ENCODE measurements at regions not wholly inside any gene's neighbourhood (a gene's known extent, or its start where the extent isn't known, plus 50 kb on each side); places are given as distances from the start of the nearest gene placed in this dataset.

DNA sequence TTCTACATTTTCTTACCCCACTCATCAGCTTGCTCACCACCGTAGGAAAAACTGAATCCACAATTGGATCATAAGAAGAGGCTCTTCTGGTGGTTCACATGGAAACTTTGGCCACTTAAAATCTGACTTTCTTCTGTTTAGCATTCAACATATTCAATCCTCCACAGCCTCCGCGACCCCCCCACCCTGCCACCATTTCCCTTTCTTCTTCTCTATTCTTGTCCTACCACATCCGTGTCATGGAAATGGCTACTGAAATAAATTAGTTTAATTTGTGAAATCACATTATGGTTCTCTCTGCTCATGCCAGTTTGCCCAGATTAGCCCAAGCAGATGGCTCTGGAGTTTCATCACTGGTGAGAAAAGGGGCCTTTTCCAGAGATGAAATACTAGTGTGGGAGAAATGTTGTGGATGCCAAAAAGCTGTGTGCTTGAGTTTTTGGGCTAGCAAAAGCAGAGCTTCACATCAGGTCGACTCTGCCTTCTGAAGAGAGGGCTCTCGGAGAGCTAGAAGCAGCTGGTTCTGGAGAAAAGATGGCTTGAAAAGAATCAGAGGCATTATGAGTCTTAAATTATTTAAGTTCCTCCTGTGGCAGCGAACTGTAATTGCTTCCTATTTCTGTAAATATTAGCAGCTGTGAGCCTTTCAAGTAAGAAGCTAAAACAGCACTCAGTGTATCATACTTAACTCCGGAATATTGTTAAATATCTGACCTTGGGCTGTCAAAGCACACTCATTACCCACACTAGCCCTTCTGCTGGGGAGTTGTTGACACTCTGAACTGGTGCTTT lies 107.1 kb downstream of the MAT2B start:
- TF ChIP-seq CTCF (IDR thresholded peaks at IDR 0.05) (no peak), POLR2A (IDR thresholded peaks at IDR 0.05) (no peak)
